ENCODE measurements at regions not wholly inside any gene's neighbourhood (a gene's known extent, or its start where the extent isn't known, plus 50 kb on each side); places are given as distances from the start of the nearest gene placed in this dataset.

DNA sequence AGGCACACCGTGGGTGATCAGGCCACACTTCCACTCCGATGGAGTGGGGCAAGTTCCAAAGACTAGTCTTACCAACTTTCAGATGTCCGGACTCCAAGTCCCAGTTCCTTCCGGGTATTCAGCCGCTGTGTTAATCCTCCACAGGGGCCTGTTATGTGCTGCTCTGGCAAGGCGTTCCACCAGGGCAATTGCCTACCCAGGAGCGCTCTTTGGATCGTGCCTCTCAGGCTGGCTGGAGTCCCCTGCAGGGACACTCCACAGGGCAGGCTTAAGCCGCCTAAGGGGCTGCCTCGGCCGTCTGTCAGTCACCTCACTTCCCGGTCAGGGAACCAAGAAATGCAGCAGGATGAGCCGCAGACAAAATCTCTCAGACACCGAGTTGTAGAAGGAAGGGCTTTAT lies 118.7 kb upstream of the CCNG1 start:
- TF ChIP-seq CTCF (IDR thresholded peaks at IDR 0.05) (no peak), EP300 (IDR thresholded peaks at IDR 0.05) (no peak), POLR2AphosphoS5 (IDR thresholded peaks at IDR 0.05) (no peak), POLR2A (IDR thresholded peaks at IDR 0.05; ENCODE audit: low read depth) (no peak)
